Hepatocyte (in vitro differentiated cells): ENCODE measurements at regions not wholly inside any gene's neighbourhood (a gene's known extent, or its start where the extent isn't known, plus 50 kb on each side); places are given as distances from the start of the nearest gene placed in this dataset.

Experiments
- CTCF ChIP-seq: fragments of 200-600 bp; sonication (generic); IDR thresholded peaks from 2 replicates; pipeline ENCODE4 v1.5.1; 2016; ENCODE audit warnings: antibody characterized with exemption, mild to moderate bottlenecking; ENCODE audit not compliant: poor library complexity
- EZH2 ChIP-seq: fragments of 200-600 bp; sonication (generic); IDR thresholded peaks from 2 replicates; pipeline ENCODE4 v1.6.1; 2016; ENCODE audit warnings: antibody characterized with exemption, mild to moderate bottlenecking, borderline replicate concordance

GRCh38 chr20:62560162-62560561, 82.1 kb upstream of the SLCO4A1 start:
- TF ChIP-seq EZH2, result no peak
- no peak for TF ChIP-seq CTCF
